GM12878 (cell line): ENCODE measurements at regions not wholly inside any gene's neighbourhood (a gene's known extent, or its start where the extent isn't known, plus 50 kb on each side); places are given as distances from the start of the nearest gene placed in this dataset.

Experiments
- CREM ChIP-seq: IDR thresholded peaks from 2 replicates; pipeline ENCODE4 v1.6.1; 2014; ENCODE audit warnings: antibody characterized with exemption, low read depth
- E2F4 ChIP-seq: IDR thresholded peaks from 2 replicates; pipeline ENCODE4 v1.6.1; 2012; ENCODE audit warnings: low read depth, low read length, improper control_type of control experiment
- NKRF ChIP-seq: fragments of 450-650 bp; conservative IDR thresholded peaks from 2 replicates; pipeline ENCODE4 v1.6.1; 2017; ENCODE audit warnings: mild to moderate bottlenecking, moderate library complexity
- POLR2AphosphoS5 ChIP-seq: IDR thresholded peaks from 2 replicates; pipeline ENCODE4 v1.6.1; 2011; ENCODE audit warnings: mild to moderate bottlenecking, low read length, inconsistent platforms
- RCOR1 ChIP-seq: conservative IDR thresholded peaks from 2 replicates; pipeline ENCODE4 v1.6.1; 2012; ENCODE audit warnings: low read depth, low read length, improper control_type of control experiment
- RELA ChIP-seq: fragments of 450-650 bp; IDR thresholded peaks from 2 replicates; pipeline ENCODE4 v1.8.0; 2014; ENCODE audit warnings: borderline replicate concordance; ENCODE audit not compliant: partially characterized antibody
- SUZ12 ChIP-seq: fragments of 200-600 bp; sonication (generic); IDR thresholded peaks from one replicate; pipeline ENCODE4 v1.6.1; 2018; ENCODE audit warnings: antibody characterized with exemption, mild to moderate bottlenecking; ENCODE audit not compliant: unreplicated experiment
- YY1 ChIP-seq: IDR thresholded peaks from 2 replicates; pipeline ENCODE4 v1.6.1; 2011; ENCODE audit warnings: low read depth, mild to moderate bottlenecking, low read length
- ZBTB33 ChIP-seq: fragments of 450-650 bp; IDR thresholded peaks from 2 replicates; pipeline ENCODE4 v1.6.1; 2017; ENCODE audit warnings: mild to moderate bottlenecking
- ZNF217 ChIP-seq: fragments of 450-650 bp; IDR thresholded peaks from 2 replicates; pipeline ENCODE4 v1.6.1; 2017; ENCODE audit warnings: antibody characterized with exemption, mild to moderate bottlenecking
- TF ChIP-seq, protein P1 (sequence below), 3 experiments: IDR thresholded peaks in 2 of 3; conservative IDR thresholded peaks in 1 of 3; 2 replicates each; pipeline ENCODE4 v1.5.1; 2011; ENCODE audit warnings: low read depth in 3 of 3, low read length in 3 of 3, mild to moderate bottlenecking in 3 of 3, control low read depth in 2 of 3, moderate library complexity in 2 of 3, inconsistent platforms in 1 of 3, mixed read lengths in 1 of 3; ENCODE audit not compliant: control insufficient read depth in 2 of 3, insufficient read depth in 1 of 3; ENCODE audit errors: extremely low read depth in 1 of 3

DNA sequence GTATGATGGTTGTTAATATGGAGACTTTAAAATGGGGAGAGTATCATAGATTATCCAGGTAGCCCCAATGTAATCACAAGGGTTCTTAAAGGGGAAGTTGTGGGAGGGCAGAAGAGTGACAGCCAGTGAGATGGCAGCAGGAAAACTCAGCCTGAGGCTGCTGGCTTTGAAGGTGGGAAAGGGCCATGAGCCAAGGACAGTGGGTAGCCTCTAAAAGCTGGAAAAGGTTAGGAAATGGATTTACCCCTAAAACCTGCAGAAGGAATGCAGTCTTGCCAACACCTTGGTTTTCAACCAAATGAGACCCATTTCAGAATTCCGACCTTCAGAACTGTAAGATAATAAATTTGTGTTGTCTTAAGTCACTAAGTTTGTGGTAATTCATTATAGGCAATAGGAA, 68.8 kb upstream of the BLTP1 start:
- TF ChIP-seq NKRF: no peak
- no peak for TF ChIP-seq CREM
- TF ChIP-seq RELA: no peak
- no peak for TF ChIP-seq POLR2AphosphoS5
- TF ChIP-seq ZBTB33: no peak
- no peak for TF ChIP-seq E2F4
- no peak for TF ChIP-seq ZNF217
- no peak for TF ChIP-seq YY1
- TF ChIP-seq SUZ12: no peak
- TF ChIP-seq, protein P1, sequence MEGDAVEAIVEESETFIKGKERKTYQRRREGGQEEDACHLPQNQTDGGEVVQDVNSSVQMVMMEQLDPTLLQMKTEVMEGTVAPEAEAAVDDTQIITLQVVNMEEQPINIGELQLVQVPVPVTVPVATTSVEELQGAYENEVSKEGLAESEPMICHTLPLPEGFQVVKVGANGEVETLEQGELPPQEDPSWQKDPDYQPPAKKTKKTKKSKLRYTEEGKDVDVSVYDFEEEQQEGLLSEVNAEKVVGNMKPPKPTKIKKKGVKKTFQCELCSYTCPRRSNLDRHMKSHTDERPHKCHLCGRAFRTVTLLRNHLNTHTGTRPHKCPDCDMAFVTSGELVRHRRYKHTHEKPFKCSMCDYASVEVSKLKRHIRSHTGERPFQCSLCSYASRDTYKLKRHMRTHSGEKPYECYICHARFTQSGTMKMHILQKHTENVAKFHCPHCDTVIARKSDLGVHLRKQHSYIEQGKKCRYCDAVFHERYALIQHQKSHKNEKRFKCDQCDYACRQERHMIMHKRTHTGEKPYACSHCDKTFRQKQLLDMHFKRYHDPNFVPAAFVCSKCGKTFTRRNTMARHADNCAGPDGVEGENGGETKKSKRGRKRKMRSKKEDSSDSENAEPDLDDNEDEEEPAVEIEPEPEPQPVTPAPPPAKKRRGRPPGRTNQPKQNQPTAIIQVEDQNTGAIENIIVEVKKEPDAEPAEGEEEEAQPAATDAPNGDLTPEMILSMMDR (IDR thresholded peaks at IDR 0.05 in 2 of 3, conservative IDR thresholded peaks at IDR 0.05 in 1 of 3; ENCODE audit: control insufficient read depth in 2 of 3, extremely low read depth in 1 of 3, insufficient read depth in 1 of 3, low read depth in 3 of 3, low read length in 3 of 3): no peak
- TF ChIP-seq RCOR1: no peak
